ENCODE measurements at regions not wholly inside any gene's neighbourhood (a gene's known extent, or its start where the extent isn't known, plus 50 kb on each side); places are given as distances from the start of the nearest gene placed in this dataset.

GRCh38 chr7:136326045-136326609 lies 349.0 kb upstream of the MTPN start:
- TF ChIP-seq, protein P1, sequence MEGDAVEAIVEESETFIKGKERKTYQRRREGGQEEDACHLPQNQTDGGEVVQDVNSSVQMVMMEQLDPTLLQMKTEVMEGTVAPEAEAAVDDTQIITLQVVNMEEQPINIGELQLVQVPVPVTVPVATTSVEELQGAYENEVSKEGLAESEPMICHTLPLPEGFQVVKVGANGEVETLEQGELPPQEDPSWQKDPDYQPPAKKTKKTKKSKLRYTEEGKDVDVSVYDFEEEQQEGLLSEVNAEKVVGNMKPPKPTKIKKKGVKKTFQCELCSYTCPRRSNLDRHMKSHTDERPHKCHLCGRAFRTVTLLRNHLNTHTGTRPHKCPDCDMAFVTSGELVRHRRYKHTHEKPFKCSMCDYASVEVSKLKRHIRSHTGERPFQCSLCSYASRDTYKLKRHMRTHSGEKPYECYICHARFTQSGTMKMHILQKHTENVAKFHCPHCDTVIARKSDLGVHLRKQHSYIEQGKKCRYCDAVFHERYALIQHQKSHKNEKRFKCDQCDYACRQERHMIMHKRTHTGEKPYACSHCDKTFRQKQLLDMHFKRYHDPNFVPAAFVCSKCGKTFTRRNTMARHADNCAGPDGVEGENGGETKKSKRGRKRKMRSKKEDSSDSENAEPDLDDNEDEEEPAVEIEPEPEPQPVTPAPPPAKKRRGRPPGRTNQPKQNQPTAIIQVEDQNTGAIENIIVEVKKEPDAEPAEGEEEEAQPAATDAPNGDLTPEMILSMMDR (IDR thresholded peaks at IDR 0.05), result no peak
- TF ChIP-seq POLR2AphosphoS5 (IDR thresholded peaks at IDR 0.05) (peak in 1 of 3 donors; percentile 44), EP300 (IDR thresholded peaks at IDR 0.05; ENCODE audit: low read depth) (no peak), POLR2A (IDR thresholded peaks at IDR 0.05) (no peak)

Measured in transverse colon (tissue), 4 donors.